GM23338 (cell line): ENCODE measurements at regions not wholly inside any gene's neighbourhood (a gene's known extent, or its start where the extent isn't known, plus 50 kb on each side); places are given as distances from the start of the nearest gene placed in this dataset.

Experiments used
- ATAC-seq: fragments of 200-7000 bp; cut with Tn5 transposase; 3 replicates; pipeline ENCODE4 v1.9.1; 2020
- DNase-seq: peaks from one replicate; pipeline ENCODE4 v3.0.0-alpha.2; 2015; ENCODE audit warnings: low spot score
- H2AFZ ChIP-seq: fragments of 200-600 bp; sonication (generic); 2 replicates; pipeline ENCODE4 v1.8.0; 2016; ENCODE audit warnings: antibody characterized with exemption, mild to moderate bottlenecking, moderate library complexity
- H3F3A ChIP-seq: fragments of 200-600 bp; sonication (generic); replicated peaks from 2 replicates; pipeline ENCODE4 v1.8.0; 2017; ENCODE audit warnings: antibody characterized with exemption, mixed run types, low read depth
- H3K27ac ChIP-seq: fragments of 200-600 bp; sonication (generic); 2 replicates; pipeline ENCODE4 v1.6.1; 2016; ENCODE audit warnings: low read depth
- H3K27me3 ChIP-seq: fragments of 200-600 bp; sonication (generic); 2 replicates; pipeline ENCODE4 v1.8.0; 2016; ENCODE audit warnings: mild to moderate bottlenecking, mixed run types, moderate library complexity; ENCODE audit not compliant: insufficient read depth
- H3K36me3 ChIP-seq: fragments of 200-600 bp; sonication (generic); 2 replicates; pipeline ENCODE4 v1.8.0; 2016; ENCODE audit warnings: mild to moderate bottlenecking; ENCODE audit not compliant: insufficient read depth
- H3K4me1 ChIP-seq: fragments of 200-600 bp; sonication (generic); 2 replicates; pipeline ENCODE4 v1.8.0; 2016; ENCODE audit warnings: mild to moderate bottlenecking, moderate library complexity; ENCODE audit not compliant: insufficient read depth
- H3K4me2 ChIP-seq: fragments of 200-600 bp; sonication (generic); 2 replicates; pipeline ENCODE4 v1.7.1; 2017; ENCODE audit warnings: mixed run types
- H3K4me3 ChIP-seq: fragments of 200-600 bp; sonication (generic); 2 replicates; pipeline ENCODE4 v1.6.1; 2016; ENCODE audit warnings: mixed run types
- H3K79me2 ChIP-seq: fragments of 200-600 bp; sonication (generic); replicated peaks from 2 replicates; pipeline ENCODE4 v1.8.0; 2017; ENCODE audit warnings: mild to moderate bottlenecking; ENCODE audit not compliant: insufficient read depth
- H3K9me2 ChIP-seq: fragments of 200-600 bp; sonication (generic); 2 replicates; pipeline ENCODE4 v1.8.0; 2017; ENCODE audit not compliant: insufficient read depth
- H4K20me1 ChIP-seq: fragments of 200-600 bp; sonication (generic); replicated peaks from 2 replicates; pipeline ENCODE4 v1.8.0; 2017; ENCODE audit warnings: mild to moderate bottlenecking; ENCODE audit not compliant: insufficient read depth
- H3K27ac Mint-ChIP-seq: 2 replicates; pipeline ENCODE4 v1.8.0; 2020; ENCODE audit warnings: inconsistent platforms, mild to moderate bottlenecking, moderate library complexity, mixed read lengths
- H3K27me3 Mint-ChIP-seq: 3 replicates; pipeline ENCODE4 v1.8.0; 2022; ENCODE audit warnings: low read depth, mild to moderate bottlenecking, moderate library complexity, mixed read lengths, inconsistent platforms; ENCODE audit not compliant: insufficient read depth, poor library complexity
- H3K36me3 Mint-ChIP-seq: 3 replicates; pipeline ENCODE4 v1.8.0; 2021; ENCODE audit warnings: low read depth, mild to moderate bottlenecking, inconsistent platforms, moderate library complexity, mixed read lengths
- H3K4me1 Mint-ChIP-seq: 3 replicates; pipeline ENCODE4 v1.8.0; 2020; ENCODE audit warnings: mild to moderate bottlenecking, inconsistent platforms, mixed read lengths
- H3K4me3 Mint-ChIP-seq: 3 replicates; pipeline ENCODE4 v1.8.0; 2021; ENCODE audit warnings: moderate library complexity, mild to moderate bottlenecking, inconsistent platforms, mixed read lengths
- H3K9me3 Mint-ChIP-seq: 3 replicates; pipeline ENCODE4 v1.8.0; 2020; ENCODE audit warnings: moderate library complexity, mild to moderate bottlenecking, inconsistent platforms, mixed read lengths
- CREB1 ChIP-seq: fragments of 250-450 bp; sonication (Bioruptor Pico); IDR thresholded peaks from 2 replicates; pipeline ENCODE4 v1.5.0; 2020; ENCODE audit warnings: low read depth, mild to moderate bottlenecking, moderate library complexity
- CTCF ChIP-seq, 2 experiments: fragments of 200-600 bp in 1 of 2; sonication (generic) in 1 of 2; conservative IDR thresholded peaks; 2 replicates each; pipeline versions ENCODE4 v1.5.1 to v1.6.1; 2016 to 2017; ENCODE audit warnings: antibody characterized with exemption in 2 of 2, low read depth in 2 of 2, mild to moderate bottlenecking in 2 of 2, moderate library complexity in 1 of 2
- ETS1 ChIP-seq: IDR thresholded peaks from 2 replicates; pipeline ENCODE4 v1.6.1; 2016; ENCODE audit warnings: antibody characterized with exemption
- EZH2 ChIP-seq: fragments of 200-600 bp; sonication (generic); IDR thresholded peaks from one replicate; pipeline ENCODE4 v1.8.0; 2017; ENCODE audit warnings: antibody characterized with exemption, mild to moderate bottlenecking, low read depth; ENCODE audit not compliant: unreplicated experiment
- EZH2phosphoT487 ChIP-seq: fragments of 200-600 bp; sonication (generic); IDR thresholded peaks from one replicate; pipeline ENCODE4 v1.8.1; 2018; ENCODE audit warnings: antibody characterized with exemption; ENCODE audit not compliant: unreplicated experiment
- JUNB ChIP-seq: IDR thresholded peaks from one replicate; pipeline ENCODE4 v1.6.1; 2016; ENCODE audit warnings: antibody characterized with exemption; ENCODE audit not compliant: unreplicated experiment
- NANOG ChIP-seq: IDR thresholded peaks from 2 replicates; pipeline ENCODE4 v1.6.1; 2016; ENCODE audit warnings: antibody characterized with exemption, borderline replicate concordance
- POLR2AphosphoS5 ChIP-seq: IDR thresholded peaks from 2 replicates; pipeline ENCODE4 v1.6.1; 2016; ENCODE audit warnings: antibody characterized with exemption, low read depth
- REST ChIP-seq: IDR thresholded peaks from one replicate; pipeline ENCODE4 v1.6.1; 2018; ENCODE audit warnings: antibody characterized with exemption; ENCODE audit not compliant: unreplicated experiment
- STAT1 ChIP-seq: IDR thresholded peaks from one replicate; pipeline ENCODE4 v1.6.1; 2016; ENCODE audit warnings: antibody characterized with exemption; ENCODE audit not compliant: unreplicated experiment
- ZNF114 ChIP-seq: fragments of 250-450 bp; sonication (Bioruptor Pico); IDR thresholded peaks from 2 replicates; pipeline ENCODE4 v1.5.0; 2020; ENCODE audit warnings: mild to moderate bottlenecking, moderate library complexity
- ZNF331 ChIP-seq: fragments of 250-450 bp; sonication (Bioruptor Pico); IDR thresholded peaks from 2 replicates; pipeline ENCODE4 v1.5.0; 2020; ENCODE audit warnings: low read depth, mild to moderate bottlenecking, moderate library complexity
- ZNF462 ChIP-seq: fragments of 250-450 bp; sonication (Bioruptor Pico); IDR thresholded peaks from 2 replicates; pipeline ENCODE4 v1.5.0; 2020; ENCODE audit warnings: mild to moderate bottlenecking, moderate library complexity

- peaks cover 10% of the 10 kb centered on the region for H3K4me1 ChIP-seq
- DNase-seq (peak; percentile 41), ATAC-seq (peak; percentile 70)
- no peaks in the 10 kb centered on the region for H3F3A ChIP-seq
- peaks cover 15% of the 10 kb centered on the region for H3K4me1 Mint-ChIP-seq
- no peaks in the 10 kb centered on the region for H3K27me3 Mint-ChIP-seq
- no peak overlapping the region for H3K4me2 ChIP-seq
- H3K27me3 ChIP-seq = no peaks in the 10 kb centered on the region
- H3K4me3 ChIP-seq = no peak overlapping the region
- no peak overlapping the region for H3K27ac ChIP-seq
- H3K36me3 Mint-ChIP-seq = no peaks in the 10 kb centered on the region
- no peaks in the 10 kb centered on the region for H3K9me3 Mint-ChIP-seq
- H2AFZ ChIP-seq = peak overlapping the region; percentile 73
- H3K4me3 Mint-ChIP-seq = no peak overlapping the region
- H3K36me3 ChIP-seq = no peaks in the 10 kb centered on the region
- no peak overlapping the region for H3K27ac Mint-ChIP-seq
- H3K9me2 ChIP-seq = no peaks in the 10 kb centered on the region
- no peak for TF ChIP-seq POLR2AphosphoS5
- TF ChIP-seq ETS1 = no peak
- TF ChIP-seq CTCF (conservative IDR thresholded peaks at IDR 0.05; ENCODE audit: low read depth in 2 of 2) = no peak
- TF ChIP-seq EZH2 = no peak
- no peak for TF ChIP-seq STAT1
- TF ChIP-seq NANOG = no peak
- no peak for TF ChIP-seq ZNF331
- no peak for TF ChIP-seq JUNB
- no peak for TF ChIP-seq ZNF462
- no peak for TF ChIP-seq ZNF114 (CRISPR knock-in tag)
- no peak for TF ChIP-seq EZH2phosphoT487
- TF ChIP-seq CREB1 (CRISPR knock-in tag) = no peak
- no peak for TF ChIP-seq REST
- H3K79me2 ChIP-seq = no peaks in the 10 kb centered on the region
- no peaks in the 10 kb centered on the region for H4K20me1 ChIP-seq
Measured at GRCh38 chr3:83317605-83318004, 1556.2 kb upstream of the GBE1 start.
